Astrocyte of the spinal cord (primary cell): ENCODE measurements at regions not wholly inside any gene's neighbourhood (a gene's known extent, or its start where the extent isn't known, plus 50 kb on each side); places are given as distances from the start of the nearest gene placed in this dataset.
"Not testable (repeated sequence)": the region's sequence is repeated elsewhere in the genome, so short reads cannot be mapped to it uniquely, and the experiment has no call there.

ENCODE experiments used
- DNase-seq: peaks from one replicate; pipeline ENCODE4 v3.0.0; 2011; ENCODE audit warnings: low read depth, low spot score
- H3K4me3 ChIP-seq: 2 replicates; pipeline ENCODE4 v1.5.1; 2011; ENCODE audit warnings: low read depth, mild to moderate bottlenecking, low read length, moderate library complexity
- in situ Hi-C: cut with HindIII; loops from 2 replicates; pipeline ENCODE4 v1.10.0; 2017; ENCODE audit warnings: low sequenced_read_pairs
- TF ChIP-seq, protein P1 (sequence below): IDR thresholded peaks from 2 replicates; pipeline ENCODE4 v1.5.1; 2012; ENCODE audit warnings: low read depth, mild to moderate bottlenecking, low read length, inconsistent platforms

DNA sequence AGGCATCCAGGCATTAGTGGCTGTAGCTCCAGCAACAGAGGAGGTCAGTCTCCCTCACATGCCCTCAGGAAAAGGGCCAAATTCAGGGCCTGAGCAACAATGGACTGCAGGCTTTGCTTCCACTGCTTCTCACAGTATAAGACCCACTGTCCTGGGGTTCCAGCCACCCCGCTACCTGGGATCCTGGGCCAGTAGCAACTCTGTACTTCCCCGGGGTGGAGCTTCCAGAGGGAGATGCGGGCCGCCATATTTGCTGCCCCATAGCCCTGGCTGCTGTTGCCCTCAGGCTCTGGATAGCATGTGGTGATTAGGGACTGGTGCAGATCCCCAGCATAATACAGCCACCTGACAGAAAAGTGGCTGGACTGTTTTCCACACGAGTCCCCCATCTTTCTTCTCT is 201.1 kb upstream of the POGK start:
- TF ChIP-seq, protein P1, sequence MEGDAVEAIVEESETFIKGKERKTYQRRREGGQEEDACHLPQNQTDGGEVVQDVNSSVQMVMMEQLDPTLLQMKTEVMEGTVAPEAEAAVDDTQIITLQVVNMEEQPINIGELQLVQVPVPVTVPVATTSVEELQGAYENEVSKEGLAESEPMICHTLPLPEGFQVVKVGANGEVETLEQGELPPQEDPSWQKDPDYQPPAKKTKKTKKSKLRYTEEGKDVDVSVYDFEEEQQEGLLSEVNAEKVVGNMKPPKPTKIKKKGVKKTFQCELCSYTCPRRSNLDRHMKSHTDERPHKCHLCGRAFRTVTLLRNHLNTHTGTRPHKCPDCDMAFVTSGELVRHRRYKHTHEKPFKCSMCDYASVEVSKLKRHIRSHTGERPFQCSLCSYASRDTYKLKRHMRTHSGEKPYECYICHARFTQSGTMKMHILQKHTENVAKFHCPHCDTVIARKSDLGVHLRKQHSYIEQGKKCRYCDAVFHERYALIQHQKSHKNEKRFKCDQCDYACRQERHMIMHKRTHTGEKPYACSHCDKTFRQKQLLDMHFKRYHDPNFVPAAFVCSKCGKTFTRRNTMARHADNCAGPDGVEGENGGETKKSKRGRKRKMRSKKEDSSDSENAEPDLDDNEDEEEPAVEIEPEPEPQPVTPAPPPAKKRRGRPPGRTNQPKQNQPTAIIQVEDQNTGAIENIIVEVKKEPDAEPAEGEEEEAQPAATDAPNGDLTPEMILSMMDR = no peak
- in situ Hi-C loops = no loop called here
- no peak overlapping the region for H3K4me3 ChIP-seq
- DNase-seq = no peak

DNA sequence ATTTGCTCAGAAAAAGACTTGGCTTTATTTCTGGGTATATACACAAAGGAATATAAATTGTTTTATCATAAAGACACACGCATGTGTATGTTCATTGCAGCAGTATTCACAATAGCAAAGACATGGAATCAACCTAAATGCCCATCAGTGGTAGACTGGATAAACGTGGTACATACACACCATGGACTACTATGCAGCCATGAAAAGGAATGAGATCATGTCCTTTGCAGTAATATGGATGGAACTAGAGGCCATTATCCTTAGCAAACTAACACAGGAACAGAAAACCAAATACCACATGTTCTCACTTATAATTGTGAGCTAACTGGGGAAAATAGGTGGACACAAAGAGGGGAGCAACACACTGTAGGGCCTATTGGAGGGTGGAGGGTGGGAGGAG is 182.0 kb upstream of the POGK start:
- H3K4me3 ChIP-seq, in situ Hi-C loops, DNase-seq: not testable (repeated sequence)

DNA sequence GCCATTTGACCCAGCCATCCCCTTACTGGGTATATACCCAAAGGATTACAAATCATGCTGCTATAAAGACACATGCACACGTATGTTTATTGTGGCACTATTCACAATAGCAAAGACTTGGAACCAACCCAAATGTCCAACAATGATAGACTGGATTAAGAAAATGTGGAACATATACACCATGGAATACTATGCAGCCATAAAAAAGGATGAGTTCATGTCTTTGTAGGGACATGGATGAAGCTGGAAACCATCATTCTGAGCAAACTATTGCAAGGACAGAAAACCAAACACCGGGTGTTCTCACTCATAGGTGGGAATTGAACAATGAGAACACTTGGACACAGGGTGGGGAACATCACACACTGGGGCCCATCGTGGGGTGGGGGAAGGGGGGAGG is 172.5 kb upstream of the POGK start:
- in situ Hi-C loops, H3K4me3 ChIP-seq, DNase-seq: not testable (repeated sequence)

DNA sequence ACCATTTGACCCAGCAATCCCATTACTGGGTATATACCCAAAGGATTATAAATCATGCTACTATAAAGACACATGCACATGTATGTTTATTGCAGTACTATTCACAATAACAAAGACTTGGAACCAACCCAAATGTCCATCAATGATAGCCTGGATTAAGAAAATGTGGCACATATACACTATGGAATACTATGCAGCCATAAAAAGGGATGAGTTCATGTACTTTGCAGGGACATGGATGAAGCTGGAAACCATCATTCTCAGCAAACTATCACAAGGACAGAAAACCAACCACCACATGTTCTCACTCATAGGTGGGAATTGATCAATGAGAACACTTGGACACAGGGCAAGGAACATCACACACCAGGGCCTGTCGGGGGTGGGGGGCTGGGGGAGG is 171.7 kb upstream of the POGK start:
- DNase-seq, H3K4me3 ChIP-seq, in situ Hi-C loops: not testable (repeated sequence)

DNA sequence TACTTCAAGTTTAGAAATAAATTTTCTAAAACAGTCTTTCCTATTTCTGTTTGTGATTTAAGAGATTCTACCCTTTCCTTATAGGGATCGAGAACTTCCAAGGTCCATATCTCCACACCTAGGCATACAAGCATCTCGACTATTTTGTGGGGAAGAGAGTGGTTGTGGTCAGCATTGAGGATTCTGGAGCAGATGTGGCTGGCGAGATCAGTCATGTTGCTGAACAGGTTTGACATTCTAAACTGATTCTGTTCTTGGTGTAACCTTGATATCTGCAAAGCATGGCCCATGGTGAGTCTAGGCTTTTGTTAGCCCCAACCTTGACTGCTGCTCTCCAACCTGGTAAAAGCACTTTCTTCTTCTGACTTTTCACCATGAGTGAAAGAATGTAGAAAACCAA is 167.6 kb upstream of the POGK start:
- in situ Hi-C loops = no loop called here
- H3K4me3 ChIP-seq = no peak overlapping the region
- DNase-seq = no peak
- TF ChIP-seq, protein P1 = no peak

DNA sequence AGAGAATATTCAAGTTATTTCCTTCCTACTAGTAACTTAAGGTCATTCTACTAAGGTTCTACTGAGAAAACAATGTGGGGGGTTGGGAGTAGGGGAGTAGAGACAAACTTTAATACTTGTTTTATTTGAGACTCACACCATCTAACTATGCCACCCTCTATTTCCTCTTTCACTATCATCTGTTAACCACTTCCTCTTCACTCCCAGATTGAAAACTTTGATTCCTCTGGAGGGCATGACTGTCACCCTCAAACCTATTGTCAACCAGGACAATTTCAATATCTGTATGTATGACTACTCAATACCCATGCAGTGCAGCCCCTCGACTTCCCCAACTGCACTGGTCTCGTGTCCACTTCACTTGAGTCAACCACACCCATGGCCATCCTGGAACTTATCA is 165.6 kb upstream of the POGK start:
- in situ Hi-C loops = no loop called here
- no peak for DNase-seq
- H3K4me3 ChIP-seq = no peak overlapping the region
- TF ChIP-seq, protein P1 = no peak

DNA sequence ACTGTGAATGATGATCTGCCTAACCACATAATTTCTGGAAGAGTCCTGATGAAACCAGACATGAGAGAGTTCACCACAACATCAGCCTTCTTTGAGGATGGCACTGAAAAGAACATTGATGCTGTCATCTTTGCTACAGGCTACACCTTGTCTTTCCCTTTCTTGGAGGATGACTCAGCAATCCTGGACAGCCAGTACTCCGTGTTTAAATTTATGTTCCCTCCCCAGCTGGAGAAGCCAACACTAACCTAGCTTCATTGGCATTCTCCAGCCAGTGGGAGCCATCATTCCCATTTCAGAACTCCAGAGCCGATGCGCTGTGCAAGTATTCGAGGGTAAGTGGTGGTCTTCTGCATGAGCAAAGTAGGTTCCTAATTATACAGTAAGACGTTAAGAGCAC is 164.1 kb upstream of the POGK start:
- H3K4me3 ChIP-seq = no peak overlapping the region

DNA sequence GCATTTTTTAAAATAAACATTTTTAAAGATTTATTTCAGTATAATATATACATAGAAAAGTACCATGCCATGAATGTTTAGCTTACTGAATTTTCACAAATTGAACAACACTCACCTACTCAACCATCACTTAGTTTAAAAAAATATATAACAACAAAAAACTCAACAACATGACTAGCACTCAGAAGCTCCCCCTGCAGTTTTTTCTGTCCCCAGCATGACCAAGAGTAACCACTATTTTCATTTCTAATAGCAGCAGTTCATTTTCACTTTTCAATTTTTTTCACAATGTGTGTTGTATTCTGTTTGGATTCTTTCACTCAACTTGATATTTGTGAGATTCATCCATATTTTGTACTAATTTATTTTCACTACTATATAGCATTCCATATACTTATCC is 162.3 kb upstream of the POGK start:
- TF ChIP-seq, protein P1 = no peak
- no peak overlapping the region for H3K4me3 ChIP-seq

More for the DNA sequence above, 164.1 kb upstream of the POGK start:
- TF ChIP-seq, protein P1 = no peak
- DNase-seq = no peak
- in situ Hi-C loops = no loop called here

More for the DNA sequence above, 162.3 kb upstream of the POGK start:
- no peak for DNase-seq
- in situ Hi-C loops = no loop called here
